Muscle of arm (tissue), 1 donor: ENCODE measurements at regions not wholly inside any gene's neighbourhood (a gene's known extent, or its start where the extent isn't known, plus 50 kb on each side); places are given as distances from the start of the nearest gene placed in this dataset.

Experiments used
- DNase-seq: peaks from one replicate; pipeline ENCODE4 v3.0.0-alpha.2; 2013

DNA sequence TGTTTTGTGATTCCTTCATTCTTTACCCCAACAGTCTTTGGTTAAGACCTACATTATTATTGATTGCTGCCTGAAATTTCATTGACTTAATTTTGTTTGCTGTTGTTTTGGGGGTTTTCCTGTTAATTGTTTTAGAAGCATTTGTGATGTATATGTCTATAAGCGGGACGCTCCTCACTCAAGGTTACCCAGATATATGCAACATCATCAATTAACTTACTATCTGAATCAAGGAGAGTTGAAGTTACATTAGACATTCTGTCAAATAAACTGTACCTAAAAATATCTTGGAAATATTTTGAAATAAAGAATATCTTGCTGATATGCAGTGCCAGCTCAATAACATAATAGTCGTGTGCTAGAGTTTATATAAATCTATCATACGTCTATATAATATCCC lies 125.9 kb upstream of the CDH18 start:
- DNase-seq, result no peak

DNA sequence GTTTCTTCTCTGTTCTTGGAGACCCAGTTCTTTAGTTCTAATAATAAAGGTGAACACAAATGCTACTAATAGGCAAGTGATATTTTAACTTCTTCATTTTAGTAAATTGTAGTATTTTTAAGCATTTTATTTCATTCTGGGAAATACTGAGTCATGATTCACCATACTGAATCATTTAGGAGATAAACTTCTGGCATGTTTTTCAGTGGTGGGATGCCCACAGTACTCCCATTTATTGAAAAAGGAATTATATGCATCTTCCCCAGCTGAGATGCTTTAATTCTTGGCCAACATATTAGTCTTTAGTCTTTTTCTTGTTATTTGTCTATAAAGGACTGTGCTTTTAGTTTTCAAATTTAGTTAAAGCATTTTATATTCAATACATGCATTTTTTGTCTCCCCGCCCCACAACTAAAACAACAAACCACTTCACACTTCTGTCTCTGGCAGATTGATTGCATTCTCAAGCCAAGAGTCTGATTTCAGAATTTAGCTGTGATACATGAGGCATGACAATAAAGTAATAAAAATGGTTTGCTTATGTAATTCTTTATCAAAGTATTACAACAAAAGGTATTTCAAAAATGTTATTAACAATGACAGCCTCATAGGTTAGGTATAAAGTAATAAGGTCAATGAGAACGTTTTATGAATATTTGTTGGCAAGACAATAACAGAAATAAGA lies 125.2 kb upstream of the CDH18 start:
- no peak for DNase-seq

DNA sequence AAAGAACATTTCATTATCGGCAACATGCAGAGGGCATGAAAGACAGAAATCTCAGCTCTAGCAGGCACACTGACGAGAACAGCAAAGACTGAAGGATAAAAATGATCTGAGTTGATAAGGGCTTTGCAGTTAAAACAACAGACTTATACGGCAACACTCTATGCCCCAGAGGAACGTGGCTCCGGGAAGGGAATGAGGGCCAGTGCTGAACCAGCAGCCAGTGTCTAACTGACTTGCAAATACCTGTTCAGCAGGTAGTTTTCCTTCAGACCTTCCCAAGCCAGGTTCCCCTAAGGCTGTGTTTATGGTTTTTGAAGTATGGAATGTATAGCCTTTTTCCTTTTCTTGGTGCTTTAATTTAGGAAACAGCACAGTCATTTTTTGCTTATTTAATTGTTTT lies 121.3 kb upstream of the CDH18 start:
- no peak for DNase-seq

GRCh38 chr5:20105915-20106314 lies 117.9 kb upstream of the CDH18 start:
- no peak for DNase-seq

DNA sequence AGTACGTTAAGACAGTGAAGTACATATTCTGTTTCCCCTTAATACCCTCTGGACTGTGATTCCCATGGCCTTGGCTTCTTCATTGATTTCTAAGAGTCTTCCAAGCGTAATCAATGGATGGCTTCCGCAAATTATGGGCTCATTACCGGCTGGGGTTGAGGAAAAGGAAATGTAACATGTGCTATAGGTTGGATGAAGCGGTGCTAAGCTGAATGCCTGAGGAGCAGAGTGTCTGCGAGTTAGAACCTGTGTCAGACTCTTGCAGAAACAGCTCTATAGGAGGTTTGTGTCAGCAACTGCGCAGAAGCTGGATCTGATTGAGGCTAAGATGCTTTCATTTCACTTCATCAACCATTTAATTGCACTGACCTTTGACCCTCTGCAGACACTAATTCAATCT lies 114.3 kb upstream of the CDH18 start:
- no peak for DNase-seq

DNA sequence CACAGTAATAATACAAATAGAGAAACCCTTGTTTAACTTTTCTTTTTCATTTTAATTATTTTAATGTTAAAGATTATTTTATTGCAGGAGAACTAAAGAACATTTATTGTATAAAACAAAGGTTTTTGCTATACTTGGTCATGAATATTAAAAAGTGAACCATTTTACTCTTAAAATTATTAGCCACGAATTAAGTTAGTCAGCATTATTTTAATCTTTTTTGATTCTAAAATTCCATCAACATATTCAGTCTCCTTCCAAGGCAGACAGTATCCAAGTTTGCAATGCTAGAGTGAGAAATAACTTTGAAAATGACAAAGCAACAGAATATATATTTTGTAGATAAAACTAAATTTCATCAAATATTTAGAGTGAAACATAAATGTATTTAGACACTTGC lies 110.7 kb upstream of the CDH18 start:
- no peak for DNase-seq

DNA sequence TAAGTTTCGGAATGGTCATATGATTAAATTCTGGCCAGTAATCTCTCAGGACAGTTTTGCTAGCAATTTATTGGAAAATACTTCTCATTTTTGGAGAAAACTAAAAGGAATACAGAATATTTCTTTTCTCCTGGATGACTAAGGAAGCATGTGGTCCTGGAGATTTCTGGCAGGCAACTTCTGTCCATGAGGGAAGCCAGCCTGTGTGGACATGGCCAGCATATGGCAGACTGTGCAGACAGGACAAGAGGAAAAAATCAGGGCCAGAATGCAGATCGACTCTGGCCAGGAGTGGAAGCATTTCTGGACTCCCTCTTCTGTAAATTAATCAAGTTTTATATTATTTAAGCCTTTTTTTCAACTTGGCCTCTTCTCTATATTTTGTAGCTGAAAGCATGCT lies 100.4 kb upstream of the CDH18 start:
- DNase-seq, result peak; percentile 30

DNA sequence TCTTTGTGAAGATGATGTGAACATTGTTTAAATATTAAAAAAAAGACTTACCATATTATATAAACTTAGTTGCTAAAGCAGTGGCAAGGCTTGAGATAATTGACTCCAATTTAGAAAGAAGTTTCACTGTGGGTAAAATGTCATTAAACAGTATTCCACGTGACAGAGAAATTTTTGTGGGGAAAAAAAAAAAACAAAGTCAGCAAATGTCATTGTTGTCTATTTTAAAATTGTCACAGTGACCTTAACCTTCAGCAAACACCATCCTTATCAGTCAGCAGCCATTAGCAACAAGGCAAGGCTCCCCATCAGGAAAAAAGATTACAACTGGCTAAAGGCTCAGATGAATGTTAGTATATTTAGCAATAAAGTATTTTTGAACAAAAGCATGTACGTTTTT lies 99.3 kb upstream of the CDH18 start:
- no peak for DNase-seq

GRCh38 chr5:20077186-20077585 lies 89.2 kb upstream of the CDH18 start:
- no peak for DNase-seq

DNA sequence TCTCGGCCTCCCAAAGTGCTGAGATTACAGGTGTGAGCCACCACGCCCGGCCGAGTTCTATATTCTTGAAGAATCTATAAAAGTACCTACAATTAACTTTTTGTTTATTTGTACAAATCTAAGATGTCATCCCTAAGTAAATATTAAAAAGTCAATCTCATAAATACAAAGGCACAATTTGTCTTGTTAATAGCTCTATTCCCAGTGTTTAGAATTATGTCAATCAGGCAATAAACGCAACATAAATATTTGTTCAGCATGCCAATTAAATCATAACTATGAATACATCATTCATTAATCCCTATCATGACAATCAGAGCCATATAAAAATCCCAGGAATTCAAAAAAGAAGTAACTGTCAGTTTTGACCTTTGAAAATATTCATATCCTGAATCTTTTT lies 68.9 kb upstream of the CDH18 start:
- no peak for DNase-seq

GRCh38 chr5:20055301-20055700 lies 67.3 kb upstream of the CDH18 start:
- DNase-seq, result peak; percentile 57

DNA sequence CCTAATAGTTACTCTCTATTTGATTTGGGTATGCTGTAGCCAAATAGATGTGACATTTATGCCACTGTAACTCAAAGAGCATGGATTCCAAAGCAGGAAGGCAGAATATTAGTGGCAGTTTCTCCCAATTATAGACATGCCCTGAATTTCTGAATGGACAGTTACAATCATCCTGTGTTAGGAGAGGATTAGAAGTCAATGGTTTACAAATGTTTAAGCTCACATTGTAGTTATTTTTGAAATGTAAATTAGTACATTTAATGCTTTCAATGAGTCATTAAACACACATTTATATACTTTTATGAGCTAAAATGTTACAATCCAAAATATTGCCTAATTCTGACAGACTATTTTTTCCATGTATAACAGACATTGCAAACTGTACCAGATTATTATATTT lies 62.3 kb upstream of the CDH18 start:
- no peak for DNase-seq

DNA sequence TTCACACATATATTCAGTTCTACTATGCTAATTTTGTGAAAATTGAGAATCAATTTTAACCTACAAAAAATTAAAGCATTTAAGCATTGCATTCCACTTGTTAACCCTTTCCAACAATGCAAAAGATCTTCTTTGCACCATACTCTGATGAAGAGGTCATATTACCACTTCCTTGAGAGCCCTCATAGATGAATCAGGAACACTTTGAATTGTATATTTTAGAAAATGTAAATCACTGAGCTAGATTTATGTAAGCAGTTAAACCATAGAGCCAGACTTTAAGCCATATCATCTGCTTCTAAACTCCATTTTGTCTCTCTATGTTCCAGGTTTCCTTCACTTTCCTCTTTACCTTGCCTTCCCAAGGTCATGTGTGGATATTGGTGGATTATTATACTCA lies 56.5 kb upstream of the CDH18 start:
- no peak for DNase-seq

DNA sequence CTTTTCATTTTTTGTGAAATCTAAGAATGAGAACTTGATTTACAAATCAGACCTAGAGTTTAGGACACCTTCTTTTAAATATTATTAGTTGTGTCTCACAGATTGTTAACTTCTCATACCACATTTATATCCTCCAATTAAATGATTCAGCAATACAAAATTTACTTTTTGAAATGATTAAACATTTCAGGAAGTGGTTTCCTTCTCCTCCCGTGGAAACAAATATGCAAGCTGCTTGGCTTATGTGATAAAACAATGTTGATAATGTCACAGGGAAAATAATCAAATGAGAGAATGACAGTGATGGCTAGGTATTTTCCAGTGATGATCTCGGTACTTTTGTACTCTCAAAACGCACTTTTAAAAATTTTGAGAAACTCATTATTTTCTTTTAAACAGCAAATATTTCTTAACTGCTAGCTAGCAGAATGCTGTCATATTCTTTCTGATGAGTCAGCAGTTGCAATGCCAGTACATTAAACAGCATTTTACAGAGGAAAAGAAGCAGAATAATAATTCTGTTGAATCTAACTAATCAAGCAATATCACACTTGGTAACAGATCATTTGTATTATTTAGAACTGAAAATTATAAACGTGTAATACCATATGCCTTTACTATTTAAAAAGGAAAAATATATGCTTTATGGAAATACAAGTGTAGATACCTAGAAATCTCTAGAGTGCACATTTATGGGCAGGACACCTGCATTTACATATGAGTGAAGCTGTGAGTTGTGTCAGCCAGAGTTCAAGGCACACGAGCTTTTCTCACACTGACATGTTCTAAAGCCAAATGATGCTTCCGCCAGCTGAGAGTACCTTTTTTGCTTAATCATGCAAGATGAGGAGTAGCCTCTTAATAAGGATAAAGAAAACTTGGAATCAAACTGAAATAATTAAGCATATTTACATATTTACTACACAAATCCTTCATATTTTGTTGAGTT lies 53.6 kb upstream of the CDH18 start:
- DNase-seq, result no peak

- DNase-seq, result no peak
Measured at GRCh38 chr5:20040901-20041300, 52.9 kb upstream of the CDH18 start.
